Esophagus muscularis mucosa (tissue), 3 donors: ENCODE measurements at regions not wholly inside any gene's neighbourhood (a gene's known extent, or its start where the extent isn't known, plus 50 kb on each side); places are given as distances from the start of the nearest gene placed in this dataset.

Experiments used
- small RNA-seq, 3 donors: library from RNA; depleted of rRNA; stranded (forward); fragments of <200 nt; gene quantifications; one replicate each; pipeline ENCODE3, GENCODE V24; 2016

Small RNA genes lying in the stretch of these regions (small RNA-seq; reads per million reads assigned to genes)
- gene RF00614: 0 reads per million in 3 donors
